Lung microvascular endothelial cell (primary cell): ENCODE measurements at regions not wholly inside any gene's neighbourhood (a gene's known extent, or its start where the extent isn't known, plus 50 kb on each side); places are given as distances from the start of the nearest gene placed in this dataset.

Source experiments
- DNase-seq, 2 donors: peaks; one replicate each; pipeline versions ENCODE4 v3.0.0 to v3.0.0-alpha.2; 2010; ENCODE audit warnings: low read depth in 2 of 2

- no peak for DNase-seq
Measured at GRCh38 chr1:116262207-116262994, 110.6 kb upstream of the ATP1A1 start.

GRCh38 chr1:116262995-116263385, 110.1 kb upstream of the ATP1A1 start:
- DNase-seq = no peak

- no peak for DNase-seq
Measured at GRCh38 chr1:116265931-116266863, 106.8 kb upstream of the ATP1A1 start.

- DNase-seq = no peak
Measured at GRCh38 chr1:116266864-116267212, 106.2 kb upstream of the ATP1A1 start.

- peak; percentile 5 to 8 for DNase-seq
Measured at GRCh38 chr1:116268211-116268610, 104.8 kb upstream of the ATP1A1 start.

GRCh38 chr1:116270316-116271057, 102.6 kb upstream of the ATP1A1 start:
- no peak for DNase-seq

GRCh38 chr1:116273042-116273783, 99.8 kb upstream of the ATP1A1 start:
- no peak for DNase-seq

GRCh38 chr1:116276532-116276931, 96.5 kb upstream of the ATP1A1 start:
- no peak for DNase-seq

GRCh38 chr1:116277840-116278540, 95.1 kb upstream of the ATP1A1 start:
- DNase-seq = no peak

GRCh38 chr1:116278541-116278866, 94.5 kb upstream of the ATP1A1 start:
- DNase-seq = no peak

GRCh38 chr1:116279715-116280114, 93.3 kb upstream of the ATP1A1 start:
- DNase-seq = no peak

GRCh38 chr1:116284819-116285390, 88.1 kb upstream of the ATP1A1 start:
- DNase-seq = no peak

- no peak for DNase-seq
Measured at GRCh38 chr1:116286541-116286971, 86.5 kb upstream of the ATP1A1 start.

- no peak for DNase-seq
Measured at GRCh38 chr1:116287341-116288200, 85.5 kb upstream of the ATP1A1 start.

- no peak for DNase-seq
Measured at GRCh38 chr1:116288201-116288598, 84.8 kb upstream of the ATP1A1 start.

GRCh38 chr1:116289193-116289592, 83.9 kb upstream of the ATP1A1 start:
- DNase-seq = no peak

GRCh38 chr1:116290085-116290705, 82.8 kb upstream of the ATP1A1 start:
- no peak for DNase-seq

GRCh38 chr1:116291024-116291423, 82.0 kb upstream of the ATP1A1 start:
- DNase-seq = no peak
